ENCODE measurements at regions not wholly inside any gene's neighbourhood (a gene's known extent, or its start where the extent isn't known, plus 50 kb on each side); places are given as distances from the start of the nearest gene placed in this dataset.

DNA sequence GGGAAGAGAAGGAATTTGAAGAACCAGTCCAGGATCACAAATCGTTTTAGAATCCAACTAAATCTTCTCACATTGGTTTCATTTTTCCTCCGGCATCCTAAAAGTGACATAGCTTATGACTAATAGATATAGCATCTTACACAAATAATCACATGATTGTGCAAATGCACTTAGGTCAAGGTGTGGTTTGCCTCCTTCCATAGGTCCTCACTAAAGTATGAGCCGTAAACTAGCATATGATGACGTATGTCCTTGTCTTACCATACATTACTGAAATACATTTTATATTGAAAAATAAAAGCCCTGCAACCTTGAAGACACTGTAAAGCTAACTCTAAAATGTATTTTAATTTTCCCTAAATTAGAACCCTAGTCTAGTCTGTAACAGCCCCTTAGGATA, 362.7 kb upstream of the ADAMTS16 start:
- no peak overlapping the region for H3K9ac ChIP-seq (ENCODE audit: low read depth, low read length)
- no peaks in the 10 kb centered on the region for H3K36me3 ChIP-seq (ENCODE audit: insufficient read depth, low read depth, low read length)
- H3K9me3 ChIP-seq (ENCODE audit: insufficient read depth, low read depth, low read length) = no peaks in the 10 kb centered on the region
- no peaks in the 10 kb centered on the region for H3K27me3 ChIP-seq (ENCODE audit: insufficient read depth, low read length)
- H3K4me1 ChIP-seq (ENCODE audit: insufficient read depth, low read length) = no peaks in the 10 kb centered on the region
- no peak overlapping the region for H3K27ac ChIP-seq (ENCODE audit: low read length)
- no peak overlapping the region for H3K4me3 ChIP-seq (ENCODE audit: low read length)

DNA sequence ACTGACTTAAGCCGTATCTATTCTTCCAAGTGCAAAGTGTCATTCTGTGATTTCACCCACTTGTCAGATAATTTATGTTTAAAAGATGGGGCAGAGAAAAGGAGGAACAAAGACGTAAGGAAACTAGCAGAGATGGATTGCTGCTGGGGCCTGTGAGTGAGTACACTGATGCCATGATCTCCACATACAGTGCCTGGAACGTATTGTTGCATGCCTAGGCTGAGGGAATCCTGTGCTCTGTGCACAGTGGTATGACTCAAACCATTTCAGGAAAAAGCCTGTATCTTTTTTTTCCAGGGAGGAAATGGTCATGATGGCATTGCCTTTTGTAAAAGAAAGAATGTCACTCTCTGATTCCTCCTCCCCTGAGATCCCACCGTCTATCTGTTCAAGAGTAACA, 359.5 kb upstream of the ADAMTS16 start:
- H3K9ac ChIP-seq (ENCODE audit: low read depth, low read length) = no peak overlapping the region
- no peaks in the 10 kb centered on the region for H3K4me1 ChIP-seq (ENCODE audit: insufficient read depth, low read length)
- no peak overlapping the region for H3K27ac ChIP-seq (ENCODE audit: low read length)
- no peaks in the 10 kb centered on the region for H3K9me3 ChIP-seq (ENCODE audit: insufficient read depth, low read depth, low read length)
- H3K4me3 ChIP-seq (ENCODE audit: low read length) = no peak overlapping the region
- no peaks in the 10 kb centered on the region for H3K27me3 ChIP-seq (ENCODE audit: insufficient read depth, low read length)
- no peaks in the 10 kb centered on the region for H3K36me3 ChIP-seq (ENCODE audit: insufficient read depth, low read depth, low read length)

DNA sequence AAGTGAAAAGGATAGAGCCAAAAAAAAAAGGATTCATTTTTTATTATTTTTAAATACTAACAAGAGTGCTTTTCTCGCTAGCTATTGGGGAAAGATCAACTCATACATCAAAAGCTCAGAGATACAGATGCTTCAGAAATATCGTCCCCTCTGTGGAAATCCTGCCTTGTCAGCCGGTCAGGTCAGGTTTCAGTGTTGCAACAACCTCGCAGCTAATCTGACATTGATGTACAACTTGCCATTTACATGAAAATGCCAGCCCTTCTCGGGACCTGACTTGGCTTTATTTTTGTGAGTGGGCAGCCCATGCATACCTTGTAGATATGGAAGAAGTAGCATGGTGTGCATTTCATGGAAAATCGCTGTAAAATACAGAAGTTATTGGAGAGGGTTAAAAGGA, 358.8 kb upstream of the ADAMTS16 start:
- H3K27me3 ChIP-seq (ENCODE audit: insufficient read depth, low read length) = no peaks in the 10 kb centered on the region
- H3K27ac ChIP-seq (ENCODE audit: low read length) = no peak overlapping the region
- H3K9ac ChIP-seq (ENCODE audit: low read depth, low read length) = no peak overlapping the region
- no peaks in the 10 kb centered on the region for H3K36me3 ChIP-seq (ENCODE audit: insufficient read depth, low read depth, low read length)
- H3K4me3 ChIP-seq (ENCODE audit: low read length) = no peak overlapping the region
- H3K4me1 ChIP-seq (ENCODE audit: insufficient read depth, low read length) = no peaks in the 10 kb centered on the region
- no peaks in the 10 kb centered on the region for H3K9me3 ChIP-seq (ENCODE audit: insufficient read depth, low read depth, low read length)

DNA sequence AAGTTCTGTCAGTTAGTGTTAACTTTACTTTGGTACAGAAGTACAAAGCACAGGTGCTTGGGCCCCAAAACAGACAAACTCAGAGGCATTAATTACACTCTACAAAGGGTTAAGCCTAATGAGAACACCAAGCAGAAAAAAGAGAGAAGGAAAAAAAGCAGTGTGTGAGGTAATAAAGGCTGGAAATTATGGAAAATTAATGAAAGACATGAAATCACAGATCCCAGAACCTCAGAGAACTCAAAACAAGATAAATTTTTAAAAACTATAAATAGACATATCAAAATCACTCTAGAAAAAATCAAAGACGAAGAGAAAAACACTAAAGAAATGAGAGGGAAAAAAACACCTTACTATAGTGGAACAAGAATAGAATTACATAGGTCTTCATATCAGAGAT, 354.2 kb upstream of the ADAMTS16 start:
- no peak overlapping the region for H3K27ac ChIP-seq (ENCODE audit: low read length)
- no peaks in the 10 kb centered on the region for H3K4me1 ChIP-seq (ENCODE audit: insufficient read depth, low read length)
- H3K4me3 ChIP-seq (ENCODE audit: low read length) = no peak overlapping the region
- H3K36me3 ChIP-seq (ENCODE audit: insufficient read depth, low read depth, low read length) = no peaks in the 10 kb centered on the region
- H3K9me3 ChIP-seq (ENCODE audit: insufficient read depth, low read depth, low read length) = no peaks in the 10 kb centered on the region
- H3K27me3 ChIP-seq (ENCODE audit: insufficient read depth, low read length) = no peaks in the 10 kb centered on the region
- no peak overlapping the region for H3K9ac ChIP-seq (ENCODE audit: low read depth, low read length)

GRCh38 chr5:4797445-4797844, 342.7 kb upstream of the ADAMTS16 start:
- Histone ChIP-seq H3K4me3 (ENCODE audit: low read length) (no peak overlapping the region), H3K9me3 (ENCODE audit: insufficient read depth, low read depth, low read length) (no peaks in the 10 kb centered on the region), H3K9ac (ENCODE audit: low read depth, low read length) (no peak overlapping the region), H3K4me1 (ENCODE audit: insufficient read depth, low read length) (no peaks in the 10 kb centered on the region), H3K36me3 (ENCODE audit: insufficient read depth, low read depth, low read length) (no peaks in the 10 kb centered on the region), H3K27ac (ENCODE audit: low read length) (no peak overlapping the region), H3K27me3 (ENCODE audit: insufficient read depth, low read length) (no peaks in the 10 kb centered on the region)

DNA sequence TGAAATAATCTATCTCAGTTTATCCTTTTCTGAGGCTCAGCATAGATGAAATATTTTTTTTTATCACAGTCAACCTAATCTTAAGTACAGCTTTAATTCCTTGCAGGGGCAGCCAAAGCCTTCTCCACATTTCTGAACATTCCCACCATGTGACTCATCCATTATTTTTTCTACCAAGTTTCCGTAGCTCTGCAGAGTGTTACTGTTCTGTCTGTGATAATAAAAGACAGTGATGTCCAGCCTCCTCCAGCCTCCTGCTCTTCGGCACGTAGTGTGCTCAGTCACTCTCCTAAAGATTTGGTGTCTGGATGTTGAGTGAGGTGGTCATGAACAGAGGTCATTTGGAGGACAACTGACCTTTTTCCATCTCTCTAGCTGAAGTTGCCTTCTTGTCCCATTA, 338.1 kb upstream of the ADAMTS16 start:
- H3K9ac ChIP-seq (ENCODE audit: low read depth, low read length) = no peak overlapping the region
- H3K36me3 ChIP-seq (ENCODE audit: insufficient read depth, low read depth, low read length) = no peaks in the 10 kb centered on the region
- no peak overlapping the region for H3K4me3 ChIP-seq (ENCODE audit: low read length)
- H3K27ac ChIP-seq (ENCODE audit: low read length) = no peak overlapping the region
- no peaks in the 10 kb centered on the region for H3K4me1 ChIP-seq (ENCODE audit: insufficient read depth, low read length)
- no peaks in the 10 kb centered on the region for H3K27me3 ChIP-seq (ENCODE audit: insufficient read depth, low read length)
- H3K9me3 ChIP-seq (ENCODE audit: insufficient read depth, low read depth, low read length) = no peaks in the 10 kb centered on the region

DNA sequence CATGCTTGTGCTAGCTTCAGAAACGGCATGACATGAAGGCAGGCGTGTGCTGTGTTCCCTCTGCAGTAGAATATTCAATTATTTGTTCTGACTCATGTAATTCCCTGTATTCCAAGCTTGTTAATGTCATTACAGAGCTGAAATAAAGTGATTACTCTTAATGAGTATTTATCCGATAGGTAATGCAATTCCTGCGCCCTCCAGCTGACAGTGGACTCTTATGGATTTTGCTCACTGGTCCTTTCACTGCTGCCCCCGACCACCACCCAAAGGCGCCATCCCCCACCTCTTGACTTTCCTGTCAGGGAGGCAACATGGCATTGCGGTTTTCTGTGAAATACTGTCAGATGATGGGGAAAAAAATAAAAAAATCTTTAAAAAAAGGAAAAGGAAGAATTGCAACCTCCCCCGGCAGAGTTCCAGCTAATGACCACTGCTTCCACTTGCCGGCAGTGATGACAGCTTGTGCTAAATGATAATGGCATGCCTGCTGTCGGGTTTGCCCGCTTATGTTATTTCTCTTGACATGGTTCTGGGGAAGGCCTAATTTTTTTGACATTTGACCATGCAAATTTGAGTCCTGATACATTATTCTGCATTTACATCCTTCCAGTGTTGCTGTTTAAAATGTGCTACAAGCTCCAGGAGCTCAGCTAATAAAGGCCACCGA, 335.3 kb upstream of the ADAMTS16 start:
- H3K27ac ChIP-seq (ENCODE audit: low read length) = no peak overlapping the region
- no peaks in the 10 kb centered on the region for H3K4me1 ChIP-seq (ENCODE audit: insufficient read depth, low read length)
- H3K9ac ChIP-seq (ENCODE audit: low read depth, low read length) = no peak overlapping the region
- H3K36me3 ChIP-seq (ENCODE audit: insufficient read depth, low read depth, low read length) = no peaks in the 10 kb centered on the region
- no peaks in the 10 kb centered on the region for H3K9me3 ChIP-seq (ENCODE audit: insufficient read depth, low read depth, low read length)
- H3K27me3 ChIP-seq (ENCODE audit: insufficient read depth, low read length) = no peaks in the 10 kb centered on the region
- H3K4me3 ChIP-seq (ENCODE audit: low read length) = no peak overlapping the region

- no peak overlapping the region for H3K4me3 ChIP-seq (ENCODE audit: low read length)
- no peak overlapping the region for H3K9ac ChIP-seq (ENCODE audit: low read depth, low read length)
- H3K36me3 ChIP-seq (ENCODE audit: insufficient read depth, low read depth, low read length) = no peaks in the 10 kb centered on the region
- H3K4me1 ChIP-seq (ENCODE audit: insufficient read depth, low read length) = no peaks in the 10 kb centered on the region
- no peaks in the 10 kb centered on the region for H3K27me3 ChIP-seq (ENCODE audit: insufficient read depth, low read length)
- no peaks in the 10 kb centered on the region for H3K9me3 ChIP-seq (ENCODE audit: insufficient read depth, low read depth, low read length)
- no peak overlapping the region for H3K27ac ChIP-seq (ENCODE audit: low read length)
These were observed 325.1 kb upstream of the ADAMTS16 start for GRCh38 chr5:4815002-4815401.

- H3K36me3 ChIP-seq (ENCODE audit: insufficient read depth, low read depth, low read length) = no peaks in the 10 kb centered on the region
- H3K27ac ChIP-seq (ENCODE audit: low read length) = no peak overlapping the region
- no peak overlapping the region for H3K4me3 ChIP-seq (ENCODE audit: low read length)
- H3K4me1 ChIP-seq (ENCODE audit: insufficient read depth, low read length) = no peaks in the 10 kb centered on the region
- H3K9me3 ChIP-seq (ENCODE audit: insufficient read depth, low read depth, low read length) = no peaks in the 10 kb centered on the region
- no peaks in the 10 kb centered on the region for H3K27me3 ChIP-seq (ENCODE audit: insufficient read depth, low read length)
- no peak overlapping the region for H3K9ac ChIP-seq (ENCODE audit: low read depth, low read length)
These were observed 322.4 kb upstream of the ADAMTS16 start for GRCh38 chr5:4817767-4818166.

- Histone ChIP-seq H3K4me1 (ENCODE audit: insufficient read depth, low read length) (no peaks in the 10 kb centered on the region), H3K27ac (ENCODE audit: low read length) (no peak overlapping the region), H3K36me3 (ENCODE audit: insufficient read depth, low read depth, low read length) (no peaks in the 10 kb centered on the region), H3K9ac (ENCODE audit: low read depth, low read length) (no peak overlapping the region), H3K9me3 (ENCODE audit: insufficient read depth, low read depth, low read length) (no peaks in the 10 kb centered on the region), H3K27me3 (ENCODE audit: insufficient read depth, low read length) (no peaks in the 10 kb centered on the region), H3K4me3 (ENCODE audit: low read length) (no peak overlapping the region)
These were observed 308.8 kb upstream of the ADAMTS16 start for GRCh38 chr5:4831325-4831724.

DNA sequence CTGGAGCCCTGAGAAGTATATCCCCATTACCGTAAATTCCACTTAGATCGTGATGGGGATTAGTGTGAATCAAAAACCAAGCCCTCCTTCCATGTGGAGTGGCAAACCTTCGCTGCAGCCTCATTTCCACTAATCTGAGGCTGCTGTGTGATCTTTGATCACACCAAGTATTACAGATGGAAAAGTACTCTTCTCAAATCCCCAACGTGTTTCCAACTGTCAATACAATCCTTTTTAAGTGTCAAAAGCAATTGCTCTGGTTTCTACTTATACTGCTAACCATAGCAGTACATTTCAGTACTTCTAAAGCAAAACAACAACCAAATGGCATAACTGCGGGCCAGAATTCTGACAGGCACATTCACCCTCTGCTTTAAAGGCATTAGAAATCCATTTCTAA, 307.7 kb upstream of the ADAMTS16 start:
- Histone ChIP-seq H3K9ac (ENCODE audit: low read depth, low read length) (no peak overlapping the region), H3K27ac (ENCODE audit: low read length) (no peak overlapping the region), H3K4me3 (ENCODE audit: low read length) (no peak overlapping the region), H3K9me3 (ENCODE audit: insufficient read depth, low read depth, low read length) (no peaks in the 10 kb centered on the region), H3K4me1 (ENCODE audit: insufficient read depth, low read length) (no peaks in the 10 kb centered on the region), H3K36me3 (ENCODE audit: insufficient read depth, low read depth, low read length) (no peaks in the 10 kb centered on the region), H3K27me3 (ENCODE audit: insufficient read depth, low read length) (no peaks in the 10 kb centered on the region)

DNA sequence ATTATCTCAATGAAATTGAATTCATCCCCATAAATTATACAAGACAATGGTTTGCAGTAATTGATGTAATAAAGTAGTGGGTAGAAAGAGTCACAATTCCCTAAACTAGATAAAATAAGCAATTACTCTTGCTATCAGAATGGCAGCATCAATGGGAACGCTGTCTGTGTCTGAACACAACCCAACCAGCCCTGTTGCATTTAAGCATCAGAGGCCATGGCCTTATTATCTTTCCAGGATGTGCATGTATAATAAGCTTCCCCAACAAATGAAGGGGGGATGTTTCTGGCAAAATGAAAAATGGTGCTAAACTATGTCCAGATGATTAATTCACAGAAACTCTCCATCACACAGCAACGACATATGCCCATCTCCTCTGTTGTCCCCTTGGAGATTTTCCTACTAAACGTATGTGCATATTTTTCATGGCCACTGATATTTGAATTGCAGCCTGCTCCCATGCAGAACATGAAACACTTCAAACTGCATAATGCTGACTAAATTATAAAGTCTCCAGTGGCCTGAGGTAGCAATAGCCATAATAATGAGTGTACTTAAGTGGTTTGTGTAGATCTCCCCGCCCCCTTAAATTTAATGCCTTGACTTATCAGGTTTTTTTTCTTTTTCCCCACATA, 306.9 kb upstream of the ADAMTS16 start:
- no peaks in the 10 kb centered on the region for H3K9me3 ChIP-seq (ENCODE audit: insufficient read depth, low read depth, low read length)
- no peak overlapping the region for H3K9ac ChIP-seq (ENCODE audit: low read depth, low read length)
- no peak overlapping the region for H3K27ac ChIP-seq (ENCODE audit: low read length)
- no peaks in the 10 kb centered on the region for H3K4me1 ChIP-seq (ENCODE audit: insufficient read depth, low read length)
- no peaks in the 10 kb centered on the region for H3K27me3 ChIP-seq (ENCODE audit: insufficient read depth, low read length)
- no peaks in the 10 kb centered on the region for H3K36me3 ChIP-seq (ENCODE audit: insufficient read depth, low read depth, low read length)
- no peak overlapping the region for H3K4me3 ChIP-seq (ENCODE audit: low read length)

All from iPS-20b (cell line).